Stimulated activated CD4-positive, alpha-beta T cell treated with anti-CD3 and anti-CD28 coated beads, Interleukin-2, amount 100 ng/mL, for 4 hours (primary cell): ENCODE measurements at regions not wholly inside any gene's neighbourhood (a gene's known extent, or its start where the extent isn't known, plus 50 kb on each side); places are given as distances from the start of the nearest gene placed in this dataset.
"Not testable (repeated sequence)": the region's sequence is repeated elsewhere in the genome, so short reads cannot be mapped to it uniquely, and the experiment has no call there.

ENCODE experiments used
- DNase-seq: peaks from one replicate; pipeline ENCODE4 v3.0.0-alpha.2; 2020; ENCODE audit warnings: low read depth

DNA sequence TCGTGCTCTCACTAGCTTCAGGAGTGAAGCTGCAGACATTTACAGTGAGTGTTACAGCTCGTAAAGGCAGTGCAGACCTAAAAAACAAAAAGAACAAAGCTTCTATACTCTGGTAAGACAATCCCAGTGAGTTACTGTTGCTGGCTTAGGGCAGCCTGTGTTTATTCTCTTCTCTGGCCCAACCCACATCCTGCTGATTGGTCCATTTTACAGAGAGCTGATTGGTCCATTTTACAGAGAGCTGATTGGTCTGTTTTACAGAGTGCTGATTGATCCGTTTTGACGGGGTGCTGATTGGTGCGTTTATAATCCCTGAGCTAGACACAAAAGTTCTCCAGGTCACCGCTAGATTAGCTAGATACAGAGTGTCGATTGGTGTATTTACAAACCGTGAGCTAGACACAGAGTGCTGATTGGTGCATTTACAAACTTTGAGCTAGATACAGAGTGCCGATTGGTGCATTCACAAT is 158.0 kb downstream of the KLRB1 start:
- not testable (repeated sequence) for DNase-seq

DNA sequence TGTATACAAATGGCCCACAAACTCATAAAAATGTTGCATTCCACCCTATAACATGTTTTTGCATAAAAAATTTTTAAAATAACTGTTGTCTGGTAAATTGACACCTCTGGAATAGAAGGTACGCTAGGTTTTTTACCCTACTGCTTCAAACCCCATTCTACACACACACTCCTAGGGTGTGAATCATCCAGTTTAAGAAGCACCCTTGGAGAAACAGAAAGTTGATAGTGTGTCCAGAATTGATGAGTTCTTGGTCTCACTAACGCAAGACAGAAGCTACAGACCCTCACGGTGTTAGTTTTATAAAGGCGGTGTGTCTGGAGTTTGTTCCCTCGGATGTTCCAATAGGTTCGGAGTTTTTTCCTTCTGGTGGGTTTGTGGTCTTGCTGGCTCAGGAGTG is 158.5 kb downstream of the KLRB1 start:
- no peak for DNase-seq

DNA sequence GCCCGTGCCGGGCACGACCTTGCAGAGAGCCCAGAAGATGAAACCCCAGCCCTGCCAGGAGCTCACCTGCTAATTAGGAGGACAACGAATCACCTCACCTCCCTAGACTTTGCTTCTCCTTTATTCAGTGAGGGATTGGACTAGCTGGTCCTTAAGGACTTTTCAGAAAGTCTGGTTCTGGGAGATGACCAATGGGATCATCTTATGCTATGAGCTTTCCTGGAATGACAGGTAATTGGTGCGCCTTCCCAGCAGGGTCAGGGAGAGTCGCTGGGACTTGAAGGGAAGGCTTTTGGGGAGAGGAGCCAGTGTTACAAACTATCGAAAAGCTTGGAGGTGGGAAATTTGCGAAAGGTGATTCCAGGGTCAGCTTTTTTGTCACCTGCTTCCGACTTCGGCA is 159.1 kb downstream of the KLRB1 start:
- not testable (repeated sequence) for DNase-seq

DNA sequence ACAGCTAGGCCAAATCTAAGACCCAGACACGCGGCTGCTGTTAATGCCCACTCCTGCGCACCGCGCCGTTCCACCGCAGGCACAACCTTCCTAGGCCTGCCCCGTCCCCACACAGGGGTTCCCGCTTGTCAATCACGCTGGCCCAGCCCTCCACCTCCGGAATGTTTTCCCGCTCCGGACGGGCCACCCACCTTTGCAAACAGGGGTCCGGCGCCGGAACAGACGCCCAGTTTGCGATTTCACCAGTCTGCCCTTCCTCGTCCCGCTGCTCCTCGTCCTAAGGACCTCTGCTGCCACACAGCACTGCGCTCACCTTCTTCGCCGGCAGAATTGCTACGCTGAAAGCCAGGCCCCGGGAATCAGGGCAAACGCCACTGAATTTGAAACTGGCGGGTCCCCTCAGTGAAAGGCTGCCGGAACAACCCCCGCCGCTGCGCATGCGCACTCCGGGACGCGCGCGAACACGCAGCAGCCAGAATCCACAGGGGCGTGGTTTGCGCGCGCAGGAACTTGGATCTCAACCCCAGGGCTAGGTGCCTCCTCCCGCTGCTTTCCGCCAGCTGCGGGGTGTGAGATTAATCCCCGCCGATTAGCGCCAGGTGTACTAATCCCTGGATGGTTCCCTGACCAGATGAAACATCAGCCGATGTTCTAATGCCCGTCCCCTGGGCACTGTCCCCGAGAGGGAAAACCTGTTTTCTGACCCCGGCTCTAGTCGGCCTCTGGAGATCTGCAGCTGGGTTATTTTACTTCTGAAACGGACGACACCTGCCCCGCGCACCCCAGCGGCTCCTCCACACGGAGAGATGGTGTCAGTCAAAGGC is 159.7 kb downstream of the KLRB1 start:
- DNase-seq: peak; percentile 86

DNA sequence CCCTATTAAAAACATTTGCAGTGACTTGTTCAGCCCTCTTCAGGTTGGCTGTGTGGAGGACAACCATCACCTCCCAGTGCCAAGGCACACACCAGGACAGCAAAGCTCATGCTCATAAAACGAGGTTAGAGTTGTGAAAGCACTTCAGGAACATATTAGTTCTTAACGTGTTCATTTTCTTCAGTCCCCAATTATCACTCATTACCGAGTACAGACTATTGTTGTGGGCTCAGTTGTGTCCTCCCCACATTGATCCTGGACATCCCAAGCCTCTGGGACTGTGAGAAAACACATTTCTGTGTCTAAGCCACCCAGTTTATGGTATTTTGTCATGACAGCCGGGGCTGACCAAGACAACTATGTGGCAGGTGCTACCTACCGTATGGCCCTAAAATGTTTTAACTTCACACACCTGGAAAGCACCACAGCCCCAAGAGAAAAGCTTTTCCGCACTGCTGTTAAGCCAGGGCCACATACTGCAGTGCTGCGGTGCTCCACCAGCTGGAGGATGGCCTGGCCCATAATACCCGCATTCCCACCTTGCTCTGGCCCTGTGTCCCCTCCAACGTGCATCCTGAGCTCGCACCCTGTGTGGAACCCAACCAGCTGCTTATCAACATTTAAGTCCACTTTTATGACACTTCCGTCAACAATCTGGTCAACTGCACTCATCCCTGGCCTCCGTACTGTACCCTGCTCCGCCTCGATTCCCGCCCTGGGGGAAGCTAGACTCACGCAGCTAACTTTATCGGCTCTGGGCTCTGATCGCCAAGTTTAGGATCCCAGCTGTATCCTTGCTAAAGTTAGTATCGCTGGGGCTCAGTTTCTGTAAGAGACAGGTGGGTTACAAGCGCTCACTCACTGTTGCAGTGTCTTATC is 160.6 kb downstream of the KLRB1 start:
- DNase-seq: not testable (repeated sequence)

DNA sequence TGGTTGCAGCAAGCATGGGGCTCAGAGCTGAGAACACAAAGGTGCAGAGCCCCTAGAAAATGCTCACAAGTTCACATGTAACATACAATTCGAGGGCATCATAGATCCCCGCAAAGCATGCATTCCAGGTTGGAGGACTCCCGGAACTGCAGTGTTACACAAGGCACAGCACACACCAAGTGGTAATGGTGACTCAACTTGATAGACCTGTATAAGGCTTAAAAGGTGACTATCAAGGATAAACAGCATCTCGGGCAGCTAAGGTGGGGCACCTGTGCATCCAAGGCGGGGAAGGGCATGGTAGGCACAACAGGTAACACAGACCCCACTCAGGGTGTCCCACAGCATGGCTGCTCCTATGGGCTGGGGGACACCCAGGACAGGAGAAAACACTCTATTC is 167.3 kb downstream of the KLRB1 start:
- not testable (repeated sequence) for DNase-seq

DNA sequence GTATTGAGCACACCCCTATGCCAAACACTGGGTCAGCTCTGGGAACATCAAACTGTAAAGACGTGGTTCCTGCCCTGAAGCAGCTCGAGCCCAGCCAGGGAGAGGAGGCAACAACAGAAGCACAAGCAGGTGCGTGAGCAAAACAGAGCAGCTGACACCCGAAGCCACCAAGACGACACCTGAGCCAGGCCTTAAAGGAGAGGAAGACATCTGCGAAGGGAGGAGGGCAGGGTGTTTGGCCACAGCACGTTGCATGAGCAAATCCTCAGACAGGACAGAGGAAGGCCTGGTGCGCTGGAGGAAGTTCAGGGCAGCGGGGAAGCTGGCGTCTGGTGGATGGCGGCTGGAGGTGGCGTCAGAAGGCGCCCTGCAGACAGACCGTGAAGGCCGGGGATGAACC is 172.0 kb downstream of the KLRB1 start:
- not testable (repeated sequence) for DNase-seq

DNA sequence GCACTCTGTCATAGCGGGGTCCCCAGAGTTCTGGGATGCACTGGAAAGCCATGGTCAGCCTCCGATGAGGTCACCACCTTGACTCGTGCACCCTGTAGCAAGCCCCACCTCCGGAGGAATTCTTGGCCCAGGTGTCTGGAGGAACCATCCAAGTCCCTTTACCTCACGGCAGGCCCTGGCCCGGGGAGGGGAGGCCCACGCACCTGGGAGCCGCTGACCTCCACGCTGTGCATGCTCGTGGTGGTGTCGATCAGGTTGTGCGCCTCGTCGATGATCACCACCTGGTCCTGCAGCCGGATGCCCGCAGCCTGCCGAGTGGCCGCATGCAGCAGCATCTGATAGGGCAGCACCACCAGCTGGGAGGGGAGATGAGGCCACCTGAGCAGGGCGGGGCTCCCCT is 177.3 kb downstream of the KLRB1 start:
- not testable (repeated sequence) for DNase-seq

DNA sequence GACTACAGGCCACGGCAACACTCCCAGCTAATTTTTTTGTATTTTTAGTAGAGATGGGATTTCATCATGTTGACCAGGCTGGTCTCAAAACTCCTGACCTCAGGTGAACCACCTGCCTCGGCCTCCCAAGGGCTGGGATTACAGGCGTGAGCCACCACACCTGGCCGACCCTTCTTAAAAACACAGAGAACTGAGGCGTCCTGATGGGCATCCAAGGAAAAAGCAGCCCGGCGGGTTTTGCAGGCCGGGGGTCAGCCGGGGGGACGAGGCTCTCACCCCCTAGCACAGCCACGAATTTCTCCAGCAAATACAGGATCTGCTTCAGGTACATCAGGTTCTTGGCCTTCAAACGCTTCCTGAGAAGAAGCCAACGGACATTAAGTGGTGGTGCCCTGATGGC is 178.9 kb downstream of the KLRB1 start:
- DNase-seq: not testable (repeated sequence)

DNA sequence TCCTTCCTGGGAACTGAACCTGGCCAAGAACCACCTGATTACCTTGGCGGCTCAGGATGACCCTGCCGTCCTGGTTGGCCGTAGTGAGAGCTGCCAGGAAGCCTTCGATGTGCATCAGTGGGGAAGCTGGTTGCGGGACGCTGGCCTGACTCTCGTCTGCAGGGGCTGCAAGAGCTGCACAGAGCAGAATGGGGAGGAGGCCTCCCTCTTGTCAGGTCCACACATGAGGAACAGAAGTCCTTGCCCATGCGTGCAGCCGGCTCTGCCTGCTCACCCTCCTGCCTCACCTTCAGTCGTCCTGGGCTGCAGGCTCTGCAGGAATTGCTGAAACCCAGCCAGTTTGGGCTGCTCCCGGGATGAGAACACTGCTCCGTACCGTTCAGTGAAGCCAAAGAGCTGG is 182.3 kb downstream of the KLRB1 start:
- DNase-seq: not testable (repeated sequence)

DNA sequence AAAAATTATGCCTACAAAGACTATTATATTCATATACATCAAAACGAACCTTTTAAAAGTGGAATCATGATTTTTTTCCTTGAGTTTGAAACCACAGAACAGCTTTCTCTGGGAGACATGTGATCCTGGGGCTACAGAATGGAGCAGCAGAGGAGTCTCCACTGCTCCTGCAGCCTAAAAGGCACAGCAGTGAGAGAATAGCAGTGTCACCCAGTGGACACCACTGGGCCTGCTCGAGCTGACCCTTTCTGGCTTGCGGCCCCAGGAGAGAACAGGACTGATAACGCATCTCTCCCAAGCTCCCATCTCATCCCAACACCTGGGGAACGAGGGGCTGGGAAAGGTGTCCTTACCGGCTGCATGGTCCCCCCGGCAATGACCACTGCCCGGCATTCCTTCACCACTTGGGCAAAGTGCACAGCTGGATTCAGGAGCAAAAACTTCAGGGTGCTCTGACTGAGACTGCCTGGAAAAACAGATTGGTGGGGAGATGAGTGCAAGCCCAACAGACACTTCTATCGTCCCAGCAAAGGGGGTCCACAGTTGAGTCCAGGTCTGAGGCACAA is 183.5 kb downstream of the KLRB1 start:
- DNase-seq: not testable (repeated sequence)

DNA sequence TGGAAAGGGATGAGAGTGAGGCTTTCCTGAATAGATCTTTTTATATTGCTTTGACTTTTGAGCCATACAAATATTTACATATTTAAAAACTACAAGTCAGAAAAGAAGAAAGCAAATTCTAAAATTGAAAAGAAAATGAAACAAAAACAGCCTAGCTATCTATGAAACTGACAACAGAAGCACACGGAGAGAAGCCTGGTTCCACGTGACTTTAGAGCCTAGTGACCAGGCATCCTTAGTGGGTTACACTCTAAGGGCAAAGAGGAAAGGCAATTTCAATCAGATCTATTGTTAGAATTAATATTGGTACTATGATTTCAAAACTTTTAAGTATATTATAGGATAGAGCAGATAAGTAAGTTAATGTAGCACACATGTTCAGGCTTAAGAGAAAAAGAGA is 185.0 kb downstream of the KLRB1 start:
- not testable (repeated sequence) for DNase-seq

DNA sequence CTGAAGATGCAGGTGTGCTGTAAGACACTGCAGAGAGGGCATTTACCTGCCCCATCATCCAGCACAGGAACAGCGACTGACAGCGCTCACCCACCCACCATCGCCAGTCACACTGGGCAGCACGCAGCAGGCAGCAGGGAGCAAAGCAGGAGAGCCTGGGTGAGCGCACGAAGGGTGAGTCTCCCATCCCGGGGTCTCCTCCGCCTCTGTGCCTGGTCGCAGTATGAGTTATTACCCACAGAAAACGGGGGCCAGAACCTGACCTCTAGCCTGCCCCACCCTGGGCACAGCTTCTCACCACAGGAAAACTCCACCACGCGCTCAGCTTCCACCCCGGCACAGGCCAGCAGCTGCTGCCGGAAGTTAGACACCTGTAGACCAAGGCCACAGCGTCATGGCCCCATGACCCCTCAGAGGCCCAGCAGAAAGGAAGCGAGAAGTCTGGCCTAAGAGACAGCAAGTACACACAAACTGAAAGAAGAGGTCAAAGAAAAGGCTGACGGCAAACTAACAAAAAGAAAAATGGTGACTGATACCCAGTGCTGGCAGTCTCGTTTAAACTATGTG is 186.1 kb downstream of the KLRB1 start:
- DNase-seq: not testable (repeated sequence)

DNA sequence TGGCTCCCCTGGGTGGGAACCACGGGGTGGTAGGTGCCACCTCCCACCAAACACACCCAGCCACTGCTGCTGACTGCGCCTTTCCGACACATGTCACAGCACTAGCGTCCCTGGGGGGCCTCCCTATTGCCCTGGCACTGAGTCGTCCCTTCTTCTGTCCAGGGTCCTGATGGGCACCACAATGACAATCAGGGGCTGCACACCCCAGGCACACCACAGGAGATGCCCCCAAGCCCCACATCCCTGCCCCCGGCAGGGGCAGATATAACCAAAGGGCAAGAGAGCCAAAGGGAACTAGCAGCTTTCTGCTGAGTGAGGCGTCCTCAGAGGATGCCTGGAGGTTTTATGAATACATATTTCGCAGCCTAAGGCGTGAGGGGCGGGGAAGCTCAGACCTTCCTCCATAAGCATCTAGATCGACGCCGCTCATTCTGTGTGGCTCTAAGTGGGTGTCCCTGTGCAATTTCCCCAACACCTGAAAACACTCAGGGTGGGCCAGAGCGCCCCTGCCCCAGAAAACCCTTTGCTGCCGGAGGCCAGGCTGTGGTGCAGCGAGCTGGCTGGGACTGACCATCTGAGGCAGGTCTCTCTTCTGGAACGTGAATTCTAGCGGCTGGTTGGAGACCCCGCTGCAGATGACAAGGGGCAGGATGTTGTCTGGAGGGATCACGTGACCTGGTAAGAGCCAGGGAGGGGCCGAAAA is 186.7 kb downstream of the KLRB1 start:
- DNase-seq: not testable (repeated sequence)

DNA sequence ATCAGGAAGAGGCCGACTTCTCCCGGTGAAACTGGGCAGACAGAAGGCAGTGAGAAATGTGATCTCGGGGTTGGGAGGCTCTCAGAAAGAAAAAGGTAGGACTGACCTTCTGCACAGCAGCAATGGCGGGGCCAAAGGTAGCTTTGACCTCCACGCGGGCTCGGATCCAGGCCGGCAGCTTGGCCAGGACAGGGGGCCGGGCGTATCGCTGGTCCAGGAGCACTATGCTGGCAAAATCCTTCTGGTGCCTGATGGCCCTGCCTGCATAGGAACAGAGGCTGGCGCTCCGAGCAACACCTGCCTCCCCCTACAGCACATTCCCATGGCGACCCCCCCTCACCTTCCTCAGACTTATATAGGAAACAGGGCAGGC is 189.1 kb downstream of the KLRB1 start:
- not testable (repeated sequence) for DNase-seq

DNA sequence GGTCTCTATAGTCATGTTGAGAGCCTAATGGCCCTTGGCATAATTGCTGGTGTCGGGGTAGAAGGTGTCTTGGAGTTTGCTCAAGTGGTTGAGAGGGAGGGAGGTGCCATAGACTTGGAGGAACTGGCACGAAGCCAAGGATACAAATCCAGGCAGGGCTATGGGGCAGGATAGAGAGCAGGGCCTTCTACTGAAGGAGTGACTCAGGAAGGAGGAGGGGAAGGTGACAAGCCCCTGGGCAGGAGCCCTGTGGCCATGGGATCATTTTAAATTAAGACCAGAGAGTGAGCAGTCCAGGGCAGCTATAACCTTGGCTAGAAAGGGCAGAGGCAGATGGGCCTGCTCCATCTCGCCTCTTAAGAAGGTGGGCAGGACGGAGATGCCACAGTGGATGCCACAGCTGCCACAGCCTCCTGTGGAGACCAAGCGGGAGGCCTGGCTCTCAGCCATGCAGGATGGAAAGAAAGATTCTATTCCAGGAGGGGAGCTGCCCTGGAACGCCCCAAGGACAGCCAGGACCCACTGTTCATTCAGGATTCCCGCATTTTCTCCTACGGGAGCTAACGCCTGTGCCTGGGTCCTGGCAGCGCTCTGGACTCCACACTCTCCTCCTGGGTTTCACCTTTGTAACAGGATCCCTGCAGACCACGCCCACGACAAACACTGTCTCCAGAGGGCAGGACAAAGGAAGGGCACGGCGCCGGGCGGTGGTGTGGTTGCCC is 189.6 kb downstream of the KLRB1 start:
- DNase-seq: not testable (repeated sequence)

DNA sequence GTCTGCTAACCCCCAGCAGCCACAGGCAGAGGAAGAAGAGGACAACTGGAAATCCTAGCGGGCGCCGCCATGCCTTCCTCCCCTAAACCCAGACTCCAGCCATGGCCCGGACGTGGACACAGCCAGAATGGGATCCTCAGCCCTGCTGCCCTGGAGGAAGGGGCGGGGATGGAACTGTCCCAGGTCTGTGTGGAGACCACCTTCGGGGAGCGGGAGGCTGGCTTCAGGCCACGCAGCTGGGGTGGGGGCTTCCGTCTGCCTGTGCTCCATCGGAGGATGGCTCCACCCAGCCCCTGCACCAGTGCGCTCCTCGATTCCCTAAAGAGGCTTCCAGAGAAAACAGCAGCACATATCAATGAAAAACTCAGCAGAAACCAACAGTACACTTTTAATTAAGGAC is 190.4 kb downstream of the KLRB1 start:
- DNase-seq: not testable (repeated sequence)

DNA sequence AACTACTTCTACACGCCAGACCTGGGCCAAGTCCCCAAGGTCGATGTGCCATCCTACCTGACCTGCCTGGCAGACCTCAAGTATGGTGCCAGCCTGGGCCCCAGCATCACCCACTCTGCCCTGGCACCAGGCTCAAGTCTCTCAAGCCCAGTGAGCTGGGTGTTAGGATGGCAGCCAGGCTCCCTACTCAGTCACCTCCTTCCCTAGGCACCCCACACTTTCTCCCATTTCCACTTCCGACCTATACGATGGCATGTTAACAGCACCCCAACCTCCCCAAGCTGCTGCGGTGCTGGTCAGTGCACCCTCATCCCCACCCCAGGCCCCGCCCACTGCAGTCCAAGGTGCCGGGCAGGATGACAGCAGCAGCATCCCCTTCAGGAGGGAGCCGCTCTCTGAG is 191.4 kb downstream of the KLRB1 start:
- DNase-seq: not testable (repeated sequence)

DNA sequence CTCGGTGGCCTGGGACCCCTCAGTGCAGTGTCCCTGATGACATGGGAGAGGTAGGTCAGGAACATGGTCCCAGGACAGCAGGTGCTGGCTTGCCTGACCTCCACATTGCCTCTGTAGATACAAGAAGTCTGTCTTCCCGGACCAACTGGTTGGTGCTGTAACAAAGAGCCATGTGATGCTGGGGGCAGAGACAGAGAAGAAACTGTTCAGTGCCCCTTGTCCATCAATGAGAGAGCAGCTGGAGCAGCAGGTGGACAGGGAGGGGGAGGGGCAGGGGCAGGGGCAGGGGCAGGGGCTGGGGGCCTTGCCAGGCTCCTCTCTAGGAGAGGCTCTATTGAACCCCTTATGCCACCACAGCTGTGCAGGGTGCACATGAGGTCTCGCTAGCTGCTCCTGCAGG is 191.8 kb downstream of the KLRB1 start:
- not testable (repeated sequence) for DNase-seq

DNA sequence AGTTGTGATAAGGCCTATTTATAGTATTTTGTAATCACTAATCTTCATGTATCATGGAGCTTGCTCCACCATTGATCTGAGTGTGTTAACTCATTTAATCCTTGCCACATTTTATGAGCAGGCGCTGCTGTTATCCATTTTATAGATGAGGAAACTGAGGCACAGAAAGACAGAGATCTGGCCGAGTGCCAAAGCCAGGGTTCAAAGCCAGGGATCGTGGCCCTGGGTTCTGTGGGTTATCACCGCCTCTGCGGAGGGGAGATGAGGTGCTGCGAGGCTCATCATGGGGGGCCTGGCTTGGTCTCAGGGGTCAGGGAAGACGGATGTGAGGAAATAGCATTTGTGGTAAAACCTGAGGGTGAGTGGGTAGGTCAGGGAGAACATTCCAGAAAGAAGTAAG is 193.9 kb downstream of the KLRB1 start:
- DNase-seq: not testable (repeated sequence)

DNA sequence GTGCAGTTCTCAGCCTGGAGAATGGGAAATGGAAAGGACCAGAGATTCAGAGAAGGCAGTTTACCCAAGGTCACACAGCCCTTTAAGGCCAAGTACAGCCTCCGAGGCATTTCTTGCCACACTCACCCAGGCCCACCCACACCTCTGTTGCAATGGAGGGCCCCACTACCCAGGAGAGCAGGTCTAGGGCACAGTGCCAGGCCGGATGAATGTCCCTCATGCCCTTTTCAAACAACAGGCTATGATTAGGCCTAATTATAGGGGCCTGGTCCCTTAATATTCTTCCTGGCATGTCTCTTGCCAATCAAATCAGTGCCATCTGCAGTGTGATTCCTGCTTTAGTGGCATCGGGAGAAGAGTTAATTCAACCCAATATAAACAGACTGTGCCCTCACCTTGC is 195.3 kb downstream of the KLRB1 start:
- not testable (repeated sequence) for DNase-seq
